Activated naive CD4-positive, alpha-beta T cell treated with anti-CD3 and anti-CD28 coated beads, Interleukin-2, amount 50 U/mL, for 72 hours (primary cell): ENCODE measurements at regions not wholly inside any gene's neighbourhood (a gene's known extent, or its start where the extent isn't known, plus 50 kb on each side); places are given as distances from the start of the nearest gene placed in this dataset.
"Not testable (repeated sequence)": the region's sequence is repeated elsewhere in the genome, so short reads cannot be mapped to it uniquely, and the experiment has no call there.

Experiments used
- ATAC-seq, 2 donors: fragments of 150-1000 bp; cut with Tn5 transposase; 2 replicates each; pipeline ENCODE4 v1.10.0; 2021; ENCODE audit warnings: mild to moderate bottlenecking in 2 of 2, moderate library complexity in 2 of 2
- DNase-seq, 2 donors: peaks; one replicate each; pipeline ENCODE4 v3.0.0; 2021 to 2022; ENCODE audit warnings: low spot score in 2 of 2
- H3K27ac Mint-ChIP-seq, 2 donors: one replicate each; pipeline ENCODE4 v1.8.0; 2022; ENCODE audit warnings: mild to moderate bottlenecking in 2 of 2, mixed read lengths in 2 of 2
- H3K36me3 Mint-ChIP-seq, 2 donors: one replicate each; pipeline ENCODE4 v1.8.0; 2022; ENCODE audit warnings: mixed read lengths in 2 of 2
- H3K9me3 Mint-ChIP-seq, 2 donors: one replicate each; pipeline ENCODE4 v1.8.0; 2022; ENCODE audit warnings: mixed read lengths in 2 of 2

- not testable (repeated sequence) for H3K36me3 Mint-ChIP-seq, H3K9me3 Mint-ChIP-seq, H3K27ac Mint-ChIP-seq, DNase-seq, ATAC-seq
These were observed 173.5 kb upstream of the OSBPL11 start for GRCh38 chr3:125768821-125769220.

DNA sequence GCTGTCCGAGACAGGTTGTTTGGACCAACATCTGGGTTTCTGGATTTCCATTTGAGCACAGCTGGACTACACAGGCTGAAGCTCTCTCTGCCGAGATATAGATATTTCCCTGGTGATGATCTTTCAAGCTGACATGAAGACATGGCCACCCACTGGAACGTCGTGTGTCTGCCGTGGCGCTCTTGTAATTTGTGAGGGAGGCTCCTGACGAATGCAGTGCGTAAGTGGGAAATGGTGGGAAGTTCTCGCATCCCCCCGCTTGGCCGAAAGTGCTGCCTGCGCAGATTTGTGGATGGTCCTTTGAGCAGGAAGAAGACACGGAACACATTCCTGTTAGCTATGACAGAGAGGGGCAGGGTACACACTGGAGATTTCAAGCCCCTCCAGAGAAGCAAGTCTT, 176.2 kb upstream of the OSBPL11 start:
- H3K27ac Mint-ChIP-seq = peak overlapping the region in 1 of 2 donors; percentile 46
- H3K36me3 Mint-ChIP-seq, DNase-seq, H3K9me3 Mint-ChIP-seq, ATAC-seq: not testable (repeated sequence)

DNA sequence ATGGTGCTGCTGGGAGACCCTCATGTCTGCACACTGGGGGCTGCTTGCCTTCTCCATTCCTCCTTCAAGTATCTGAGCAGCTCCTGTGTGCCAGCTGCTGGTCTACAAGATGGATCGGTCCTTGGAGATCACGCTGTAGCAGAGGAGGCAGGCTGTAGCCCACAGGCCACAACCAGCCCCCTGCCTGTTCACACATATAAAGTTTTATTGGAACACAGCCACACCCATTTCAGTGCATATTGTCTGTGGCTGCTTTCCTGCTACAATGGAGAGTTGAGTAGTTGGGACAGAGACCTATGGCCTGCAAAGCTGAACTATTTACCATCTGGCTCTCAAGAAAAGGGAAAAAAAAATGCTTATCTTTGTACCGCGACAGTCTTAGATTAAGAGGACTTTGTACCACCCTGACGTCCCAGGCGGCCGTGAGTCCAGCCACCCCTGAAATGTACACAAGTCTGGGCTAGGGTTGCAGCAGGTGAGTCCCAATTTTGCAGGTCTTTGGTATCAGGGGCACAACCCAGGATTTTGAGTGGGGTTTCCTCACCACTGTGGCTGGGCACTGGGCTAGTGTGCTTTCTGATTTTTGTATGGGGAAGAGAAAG, 179.2 kb upstream of the OSBPL11 start:
- H3K9me3 Mint-ChIP-seq, ATAC-seq, H3K36me3 Mint-ChIP-seq, DNase-seq, H3K27ac Mint-ChIP-seq: not testable (repeated sequence)

DNA sequence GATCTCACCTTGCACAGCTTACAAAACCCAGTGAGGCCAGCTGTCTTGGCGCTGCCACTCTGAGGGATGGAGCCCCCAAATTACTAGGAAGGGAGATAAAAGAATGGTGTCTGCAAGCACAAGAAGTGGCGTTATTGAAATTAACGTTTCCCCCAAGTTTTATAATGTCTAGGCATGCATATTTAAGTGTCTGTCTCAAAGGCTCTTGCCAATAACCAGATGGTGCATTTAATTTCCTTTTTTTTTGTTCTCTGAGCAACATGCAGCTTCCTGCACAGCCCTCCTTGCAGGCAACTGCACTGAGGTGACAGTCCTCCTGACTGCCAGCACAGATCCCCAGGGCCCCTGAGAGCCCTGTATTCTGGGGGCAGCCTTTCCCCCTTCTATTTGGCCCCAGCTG, 179.8 kb upstream of the OSBPL11 start:
- not testable (repeated sequence) for DNase-seq, H3K27ac Mint-ChIP-seq, H3K9me3 Mint-ChIP-seq, ATAC-seq, H3K36me3 Mint-ChIP-seq

DNA sequence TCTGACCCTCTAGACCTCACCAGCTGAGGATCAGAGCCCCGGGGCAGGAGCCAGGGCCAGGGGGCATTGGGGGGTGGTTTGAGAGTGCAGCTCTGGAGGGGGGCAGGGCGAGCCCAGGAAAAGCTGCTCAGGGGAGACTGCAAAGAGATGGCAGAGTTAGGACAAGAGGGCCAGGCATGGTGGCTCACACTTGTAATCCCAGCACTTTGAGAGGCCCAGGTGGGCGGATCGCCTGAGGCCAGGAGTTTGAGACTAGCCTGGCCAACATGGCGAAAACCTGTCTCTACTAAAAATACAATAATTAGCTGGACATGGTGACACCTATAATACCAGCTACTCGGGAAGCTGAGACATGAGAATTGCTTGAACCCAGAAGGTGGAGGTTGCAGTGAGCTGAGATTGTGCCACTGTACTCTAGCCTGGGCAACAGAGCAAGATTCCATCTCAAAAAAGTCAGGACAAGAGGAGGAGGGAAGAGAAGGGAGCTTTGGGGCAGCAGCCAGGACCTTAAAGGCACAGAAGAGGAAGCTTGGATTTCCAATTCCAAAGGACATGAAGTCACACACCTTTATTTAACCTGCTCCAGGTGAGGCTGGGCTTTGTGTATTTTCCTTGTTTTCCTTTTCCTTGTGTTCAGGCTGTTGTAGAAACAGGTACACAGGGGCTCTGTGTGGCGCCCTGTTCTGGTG, 180.5 kb upstream of the OSBPL11 start:
- H3K27ac Mint-ChIP-seq = peak overlapping the region in 1 of 2 donors; percentile 36
- not testable (repeated sequence) for H3K36me3 Mint-ChIP-seq, ATAC-seq, DNase-seq, H3K9me3 Mint-ChIP-seq

DNA sequence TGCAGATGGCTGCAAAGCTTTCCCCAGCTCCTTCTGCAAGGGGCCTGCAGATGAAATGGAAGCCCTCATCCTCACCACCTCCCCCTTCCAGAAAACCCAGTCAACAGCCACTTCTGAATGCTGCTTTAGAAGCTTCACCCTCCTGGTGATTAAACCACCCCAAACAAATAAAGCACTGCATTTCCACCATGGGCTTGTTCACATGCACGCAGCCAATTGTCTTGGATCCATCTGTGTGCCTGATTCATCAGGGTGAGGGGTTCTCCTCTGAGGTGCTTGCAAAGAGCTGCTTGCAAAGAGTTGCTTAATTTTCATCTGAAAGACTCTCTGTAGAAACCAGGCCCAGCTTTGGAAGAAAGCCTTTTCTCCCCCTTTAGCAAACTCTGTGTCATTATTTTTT, 184.0 kb upstream of the OSBPL11 start:
- not testable (repeated sequence) for H3K27ac Mint-ChIP-seq, H3K9me3 Mint-ChIP-seq, H3K36me3 Mint-ChIP-seq, ATAC-seq, DNase-seq

DNA sequence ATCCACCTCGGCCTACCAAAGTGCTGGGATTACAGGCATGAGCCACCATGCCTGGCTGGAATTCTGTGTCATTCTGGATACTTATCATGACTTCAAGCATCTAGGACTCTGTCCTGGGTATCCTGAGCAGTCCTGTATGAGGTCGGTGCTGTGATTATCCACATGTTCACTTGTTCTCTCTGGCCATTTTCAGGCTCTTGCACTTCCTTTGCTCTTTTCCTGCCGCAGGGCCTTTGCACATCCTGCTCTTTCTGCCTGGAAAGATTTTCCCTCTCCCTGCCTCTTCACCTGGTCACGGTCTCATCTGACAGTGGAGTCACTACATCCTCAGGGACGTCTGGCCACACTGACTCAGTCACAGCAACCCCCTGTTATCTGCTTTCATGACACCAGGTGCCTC, 184.6 kb upstream of the OSBPL11 start:
- H3K36me3 Mint-ChIP-seq, ATAC-seq, H3K9me3 Mint-ChIP-seq, DNase-seq, H3K27ac Mint-ChIP-seq: not testable (repeated sequence)

DNA sequence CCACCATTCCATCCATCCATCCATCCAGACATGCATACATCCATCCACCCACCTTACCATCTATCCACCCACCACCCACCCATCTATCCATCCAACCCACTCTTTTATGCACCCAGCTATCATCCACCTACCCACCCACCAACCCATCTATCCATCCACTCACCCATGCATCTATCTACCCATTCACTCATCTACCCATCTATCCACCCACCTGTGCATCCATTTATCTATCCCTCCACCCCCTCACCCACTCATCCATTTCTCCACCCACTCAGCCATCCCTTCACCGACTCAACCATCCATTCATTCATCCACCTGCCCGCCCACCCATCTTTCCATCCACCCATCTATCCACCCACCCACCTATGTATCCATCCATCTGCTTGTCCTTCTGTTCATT, 186.4 kb upstream of the OSBPL11 start:
- H3K9me3 Mint-ChIP-seq, H3K27ac Mint-ChIP-seq, H3K36me3 Mint-ChIP-seq, DNase-seq, ATAC-seq: not testable (repeated sequence)

DNA sequence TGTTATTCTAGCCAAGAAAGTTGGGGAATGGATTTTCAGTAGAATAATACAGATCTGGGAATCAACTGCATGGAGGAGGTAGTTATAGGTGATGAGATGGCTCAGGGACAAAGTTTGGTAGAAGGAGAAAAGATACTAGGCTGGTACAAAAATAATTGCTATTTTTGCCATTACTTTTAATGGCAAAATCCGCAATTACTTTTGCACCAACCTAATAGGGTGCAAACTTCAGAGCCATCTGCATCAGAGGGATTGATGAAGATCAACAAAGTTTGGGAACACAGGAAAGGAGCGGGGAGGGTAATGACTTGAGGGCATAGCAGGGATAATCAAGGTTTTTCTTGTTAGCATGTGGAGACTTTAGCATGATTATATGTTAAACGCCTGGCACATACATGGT, 178.7 kb upstream of the ROPN1B start:
- not testable (repeated sequence) for H3K27ac Mint-ChIP-seq, DNase-seq, H3K9me3 Mint-ChIP-seq, ATAC-seq, H3K36me3 Mint-ChIP-seq

- H3K9me3 Mint-ChIP-seq, DNase-seq, H3K27ac Mint-ChIP-seq, ATAC-seq, H3K36me3 Mint-ChIP-seq: not testable (repeated sequence)
These were observed 178.0 kb upstream of the ROPN1B start for GRCh38 chr3:125791021-125791420.

GRCh38 chr3:125810010-125810409, 159.0 kb upstream of the ROPN1B start:
- not testable (repeated sequence) for DNase-seq, ATAC-seq, H3K27ac Mint-ChIP-seq
- Mint-ChIP-seq H3K9me3 (peaks cover 35 to 45% of the 10 kb centered on the region in 2 donors), H3K36me3 (peaks cover 28 to 39% of the 10 kb centered on the region in 2 donors)

GRCh38 chr3:125822175-125822574, 146.8 kb upstream of the ROPN1B start:
- ATAC-seq (peak in 1 of 2 donors; percentile 77), DNase-seq (peak in 1 of 2 donors; percentile 45)
- peaks cover 10 to 22% of the 10 kb centered on the region in 2 donors for H3K36me3 Mint-ChIP-seq
- not testable (repeated sequence) for H3K9me3 Mint-ChIP-seq, H3K27ac Mint-ChIP-seq

DNA sequence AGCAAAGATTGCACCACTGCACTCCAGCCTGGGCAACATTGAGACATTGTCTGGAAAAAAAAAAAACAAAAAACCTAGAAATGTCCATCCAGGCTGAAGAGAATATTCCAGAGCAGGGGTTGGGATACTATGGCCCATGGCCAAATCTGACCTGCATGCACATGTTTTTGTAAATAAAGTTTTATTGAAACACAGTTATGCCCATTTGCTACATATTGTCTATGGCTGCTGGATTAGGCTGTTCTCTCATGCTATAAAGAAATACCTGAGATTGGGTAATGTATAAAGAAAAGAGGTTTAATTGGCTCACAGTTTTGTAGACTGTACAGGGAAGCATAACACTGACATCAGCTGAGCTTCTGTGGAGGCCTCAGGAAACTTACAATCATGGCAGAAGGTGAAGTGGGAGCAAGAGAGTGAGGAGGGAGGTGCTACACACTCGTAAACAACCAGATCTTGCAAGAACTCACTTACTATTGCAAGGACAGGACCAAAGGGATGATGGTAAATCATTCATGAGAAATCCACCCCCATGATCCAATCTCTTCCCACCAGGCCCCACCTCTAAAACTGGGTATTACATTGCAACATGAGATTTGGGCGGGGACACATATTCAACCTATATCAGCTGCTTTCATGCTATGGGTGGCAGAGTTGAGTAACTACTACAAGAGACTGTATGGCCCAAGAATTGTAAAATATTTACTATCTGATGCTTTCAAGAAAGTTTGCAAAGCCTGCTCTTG, 137.8 kb upstream of the ROPN1B start:
- Mint-ChIP-seq H3K36me3 (peaks cover 19 to 27% of the 10 kb centered on the region in 2 donors), H3K27ac (peak overlapping the region in 1 of 2 donors; percentile 18), H3K9me3 (peaks cover 15 to 17% of the 10 kb centered on the region in 2 donors)
- not testable (repeated sequence) for DNase-seq, ATAC-seq

DNA sequence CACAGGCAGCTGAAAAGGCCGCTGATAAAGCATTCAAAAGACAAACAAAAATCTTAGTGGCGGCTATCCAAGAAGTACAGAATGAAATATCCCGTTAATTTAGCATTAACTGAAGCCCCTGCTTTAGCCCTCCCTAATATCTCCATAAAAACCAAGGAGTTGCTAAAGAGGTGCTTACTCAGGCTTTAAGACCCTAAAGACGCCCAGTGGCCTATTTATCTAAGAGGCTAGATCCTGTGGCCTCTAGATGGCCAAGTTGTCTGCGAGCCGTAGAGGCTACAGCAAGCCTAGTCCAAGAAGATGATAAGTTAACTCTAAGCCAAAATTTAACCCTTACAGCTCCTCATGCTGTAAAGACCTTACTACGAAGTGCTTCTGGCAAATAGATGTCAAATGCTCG, 133.4 kb upstream of the ROPN1B start:
- not testable (repeated sequence) for H3K9me3 Mint-ChIP-seq, ATAC-seq, H3K27ac Mint-ChIP-seq, H3K36me3 Mint-ChIP-seq, DNase-seq

DNA sequence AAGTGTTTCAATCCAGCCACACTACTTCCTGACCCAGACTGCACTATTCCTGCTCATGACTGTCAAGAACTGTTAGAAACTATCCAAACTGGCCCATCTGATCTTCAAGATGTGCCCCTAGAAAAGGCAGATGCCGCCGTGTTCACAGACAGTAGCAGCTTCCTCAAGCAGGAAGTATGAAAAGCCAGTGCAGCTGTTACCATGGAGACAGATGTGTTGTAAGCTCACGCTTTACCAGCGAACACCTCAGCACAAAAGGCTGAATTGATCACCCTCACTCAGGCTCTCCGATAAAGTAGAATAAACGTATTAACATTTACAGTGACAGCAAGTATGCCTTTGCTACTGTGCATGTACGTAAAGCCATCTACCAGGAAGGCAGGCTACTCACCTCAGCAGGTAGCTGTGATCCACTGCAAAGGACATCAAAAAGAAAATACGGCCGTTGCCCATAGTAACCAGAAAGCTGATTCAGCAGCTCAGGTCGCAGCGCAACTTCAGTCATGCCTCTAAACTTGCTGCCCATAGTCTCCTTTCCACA, 132.9 kb upstream of the ROPN1B start:
- DNase-seq = peak in 1 of 2 donors; percentile 3
- H3K27ac Mint-ChIP-seq = peak overlapping the region in 1 of 2 donors; percentile 37
- ATAC-seq, H3K9me3 Mint-ChIP-seq, H3K36me3 Mint-ChIP-seq: not testable (repeated sequence)

- H3K9me3 Mint-ChIP-seq, DNase-seq, H3K27ac Mint-ChIP-seq, H3K36me3 Mint-ChIP-seq, ATAC-seq: not testable (repeated sequence)
These were observed 132.2 kb upstream of the ROPN1B start for GRCh38 chr3:125836786-125837185.

- peak overlapping the region in 1 of 2 donors; percentile 32 for H3K27ac Mint-ChIP-seq
- ATAC-seq, H3K36me3 Mint-ChIP-seq, H3K9me3 Mint-ChIP-seq, DNase-seq: not testable (repeated sequence)
These were observed 130.1 kb upstream of the ROPN1B start for GRCh38 chr3:125838857-125839256.
